Islet of Langerhans (tissue), 1 donor: ENCODE measurements at regions not wholly inside any gene's neighbourhood (a gene's known extent, or its start where the extent isn't known, plus 50 kb on each side); places are given as distances from the start of the nearest gene placed in this dataset.
"Not testable (repeated sequence)": the region's sequence is repeated elsewhere in the genome, so short reads cannot be mapped to it uniquely, and the experiment has no call there.

Source experiments
- FAIRE-seq: peaks from one replicate; lab custom pipeline; 2011; peaks lifted over from hg19 to GRCh38; lab: Jason Lieb, UNC

DNA sequence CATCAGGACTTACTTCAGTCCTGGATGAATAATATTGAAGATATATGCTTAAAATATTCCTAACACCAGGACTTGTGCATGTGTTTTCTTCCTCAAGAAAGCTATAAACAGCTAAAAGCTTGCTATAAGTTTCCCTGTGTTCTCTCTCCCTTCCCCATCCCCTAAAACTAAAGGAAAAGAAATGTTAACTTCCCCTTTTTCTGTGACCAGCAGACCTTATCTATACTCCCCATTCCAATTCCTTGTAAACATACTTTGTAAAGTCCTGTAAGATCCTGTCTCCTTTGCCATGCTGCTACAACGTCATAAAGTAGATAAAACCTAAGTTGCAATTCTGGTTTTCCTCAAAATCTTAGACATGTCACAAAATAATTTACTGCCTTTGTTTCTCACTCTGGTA is 517.8 kb upstream of the CDH10 start:
- FAIRE-seq = not testable (repeated sequence)

- FAIRE-seq = no peak
Measured at GRCh38 chr5:25160891-25161290, 516.1 kb upstream of the CDH10 start.

GRCh38 chr5:25150819-25151218 is 506.0 kb upstream of the CDH10 start:
- no peak for FAIRE-seq

DNA sequence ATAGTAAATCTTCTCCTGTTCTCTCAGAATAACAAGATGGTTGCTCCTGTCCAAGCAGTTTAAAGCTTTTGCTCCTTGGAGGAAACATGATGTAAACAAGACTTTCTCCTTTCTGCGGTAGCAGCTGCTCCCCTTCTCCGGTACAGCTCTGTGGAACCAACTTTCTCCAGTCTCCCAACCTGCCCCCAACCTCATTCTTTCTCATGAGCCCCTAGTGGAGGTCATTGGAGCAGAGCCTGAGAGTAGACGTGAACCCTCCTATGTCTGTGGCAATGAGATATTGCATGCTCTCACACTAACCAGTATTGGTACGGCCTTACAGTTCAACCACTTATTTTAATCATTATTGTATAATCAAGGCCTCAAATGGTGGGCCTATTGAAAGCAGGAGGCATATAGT is 483.8 kb upstream of the CDH10 start:
- no peak for FAIRE-seq

- no peak for FAIRE-seq
Measured at GRCh38 chr5:25119650-25120049, 474.9 kb upstream of the CDH10 start.

DNA sequence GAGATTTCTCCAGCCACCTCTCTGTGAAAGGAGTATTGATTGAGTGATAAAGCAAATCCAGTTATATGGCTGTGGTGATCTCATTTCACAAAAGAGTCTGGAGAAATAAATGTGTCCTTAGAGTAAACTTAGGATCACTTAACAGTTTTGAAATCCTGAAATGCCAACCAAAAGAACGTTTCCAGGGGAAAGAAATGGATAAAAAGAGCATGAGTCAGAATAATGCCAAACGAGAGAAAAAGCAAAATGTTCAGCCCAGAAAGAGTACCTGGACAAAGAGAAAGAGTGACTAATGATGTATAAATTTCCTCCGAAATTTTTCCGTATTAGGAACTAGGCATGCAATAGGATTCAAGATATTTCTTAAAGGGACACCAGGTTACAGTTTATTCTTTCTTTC is 463.1 kb upstream of the CDH10 start:
- no peak for FAIRE-seq

DNA sequence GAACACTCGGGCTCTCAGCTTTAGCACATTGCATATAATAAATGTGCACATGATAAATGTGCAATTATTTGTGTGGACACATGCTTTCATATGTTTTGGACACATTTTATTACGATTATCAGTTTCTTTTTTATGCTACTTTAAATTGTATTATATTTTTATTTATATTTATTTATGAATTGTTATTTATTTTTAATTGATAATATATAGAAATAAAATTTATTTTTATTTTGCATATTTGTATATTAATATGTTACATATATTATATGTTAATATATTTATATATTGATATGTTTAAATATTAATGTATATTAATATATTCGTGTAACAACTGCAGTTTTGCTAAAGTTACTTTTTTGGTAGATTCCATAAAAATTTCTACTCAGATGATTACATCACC is 454.8 kb upstream of the CDH10 start:
- no peak for FAIRE-seq

DNA sequence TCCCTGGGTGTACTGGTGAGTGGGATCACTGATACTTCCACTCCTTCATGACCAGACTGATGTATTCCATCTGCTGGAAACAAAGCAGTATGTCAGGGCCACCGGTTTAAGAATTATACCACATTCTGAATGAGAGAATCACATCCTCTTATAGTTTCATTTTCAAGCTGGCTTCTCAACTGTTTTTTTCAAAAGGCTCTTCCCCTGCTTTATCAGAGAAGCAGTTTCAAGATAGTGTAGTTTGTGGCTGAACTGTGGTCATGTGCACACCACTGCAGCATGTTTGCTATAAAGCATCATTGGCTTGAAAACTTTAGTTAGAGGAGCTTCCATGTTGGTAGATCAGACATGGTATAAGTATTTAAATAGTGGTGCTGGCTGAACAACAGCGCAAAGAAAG is 450.5 kb upstream of the CDH10 start:
- FAIRE-seq = no peak

GRCh38 chr5:25094219-25094618 is 449.4 kb upstream of the CDH10 start:
- FAIRE-seq = no peak

- no peak for FAIRE-seq
Measured at GRCh38 chr5:25091921-25092320, 447.1 kb upstream of the CDH10 start.

DNA sequence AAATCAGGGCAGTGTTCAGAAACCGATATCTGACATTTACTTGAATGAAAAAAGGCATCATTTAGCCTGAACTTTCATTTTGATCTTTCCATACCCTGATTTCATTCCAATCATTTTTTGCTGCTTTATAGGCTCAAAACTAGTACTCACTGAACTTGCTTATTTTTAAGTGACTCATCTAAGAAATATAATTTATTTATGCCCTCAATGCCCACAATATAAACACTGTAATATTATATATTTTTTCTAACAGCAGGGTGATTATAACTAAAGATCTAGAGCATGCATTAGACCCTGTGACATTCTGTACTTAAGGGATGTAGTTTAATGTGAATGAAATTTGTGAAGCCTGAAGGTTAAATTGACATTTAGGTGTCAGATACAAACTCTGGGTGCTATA is 446.1 kb upstream of the CDH10 start:
- FAIRE-seq = no peak

- FAIRE-seq = no peak
Measured at GRCh38 chr5:25090275-25090674, 445.5 kb upstream of the CDH10 start.

DNA sequence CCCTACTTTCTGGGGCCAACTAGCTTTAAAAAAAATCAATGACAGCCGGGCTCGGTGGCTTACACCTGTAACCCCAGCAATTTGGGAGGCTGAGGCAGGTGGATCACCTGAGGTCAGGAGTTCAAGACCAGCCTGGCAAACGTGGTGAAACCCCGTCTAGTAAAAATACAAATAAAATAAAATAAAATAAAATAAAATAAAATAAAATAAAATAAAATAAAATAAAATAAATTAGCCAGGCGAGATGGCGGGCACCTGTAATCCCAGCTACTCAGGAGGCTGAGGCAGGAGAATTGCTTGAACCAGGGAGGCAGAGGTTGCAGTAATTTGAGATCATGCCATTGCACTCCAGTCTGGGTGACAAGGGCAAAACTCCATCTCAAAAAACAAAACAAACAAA is 443.9 kb upstream of the CDH10 start:
- not testable (repeated sequence) for FAIRE-seq

DNA sequence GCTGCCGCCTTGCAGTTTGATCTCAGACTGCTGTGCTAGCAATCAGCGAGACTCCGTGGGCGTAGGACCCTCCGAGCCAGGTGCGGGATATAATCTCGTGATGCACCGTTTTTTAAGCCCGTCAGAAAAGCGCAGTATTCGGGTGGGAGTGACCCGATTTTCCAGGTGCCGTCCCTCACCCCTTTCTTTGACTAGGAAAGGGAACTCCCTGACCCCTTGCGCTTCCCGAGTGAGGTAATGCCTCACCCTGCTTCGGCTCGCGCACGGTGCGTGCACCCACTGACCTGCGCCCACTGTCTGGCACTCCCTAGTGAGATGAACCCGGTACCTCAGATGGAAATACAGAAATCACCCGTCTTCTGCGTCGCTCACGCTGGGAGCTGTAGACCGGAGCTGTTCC is 438.5 kb upstream of the CDH10 start:
- FAIRE-seq = not testable (repeated sequence)

GRCh38 chr5:25066239-25066638 is 421.5 kb upstream of the CDH10 start:
- FAIRE-seq = no peak

DNA sequence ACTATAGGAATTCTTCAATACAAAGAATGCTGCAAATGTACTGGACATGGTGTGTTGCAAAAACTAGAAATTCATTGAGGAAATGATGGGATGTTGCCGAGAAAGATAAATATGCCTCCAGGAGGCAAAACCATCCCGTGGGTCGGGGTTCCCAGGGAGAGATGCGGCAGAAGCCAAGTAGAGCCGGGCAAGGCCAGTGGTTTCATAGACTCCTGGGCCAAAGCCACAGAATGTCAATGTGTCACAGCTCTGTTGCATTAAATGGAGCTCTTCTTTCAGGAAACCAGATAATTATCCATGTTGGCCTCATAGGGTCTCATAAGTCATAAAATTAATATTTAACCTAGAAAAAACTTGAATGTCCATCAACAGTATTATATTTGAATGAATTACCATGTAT is 419.5 kb upstream of the CDH10 start:
- no peak for FAIRE-seq

GRCh38 chr5:25060575-25060974 is 415.8 kb upstream of the CDH10 start:
- FAIRE-seq = no peak

- peak; percentile 36 for FAIRE-seq
Measured at GRCh38 chr5:25056836-25057235, 412.1 kb upstream of the CDH10 start.

DNA sequence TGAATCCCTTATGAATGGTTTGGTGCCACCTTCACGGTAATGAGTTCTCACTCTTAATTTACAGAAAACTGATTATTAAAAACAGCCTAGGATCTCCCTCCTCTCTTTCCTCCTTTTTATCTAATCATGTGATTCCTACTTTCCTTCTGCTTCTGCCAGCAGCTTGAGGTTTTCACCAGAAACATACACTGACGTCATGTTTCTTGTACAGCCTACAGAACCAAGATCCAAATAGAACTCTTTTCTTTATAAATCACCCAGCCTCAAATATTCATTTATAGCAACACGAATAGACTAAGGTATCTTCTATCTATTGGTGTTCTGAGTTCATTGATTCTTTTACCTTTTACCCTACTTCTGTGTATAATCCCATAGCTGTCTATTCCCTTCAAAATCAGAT is 388.9 kb upstream of the CDH10 start:
- FAIRE-seq = no peak

DNA sequence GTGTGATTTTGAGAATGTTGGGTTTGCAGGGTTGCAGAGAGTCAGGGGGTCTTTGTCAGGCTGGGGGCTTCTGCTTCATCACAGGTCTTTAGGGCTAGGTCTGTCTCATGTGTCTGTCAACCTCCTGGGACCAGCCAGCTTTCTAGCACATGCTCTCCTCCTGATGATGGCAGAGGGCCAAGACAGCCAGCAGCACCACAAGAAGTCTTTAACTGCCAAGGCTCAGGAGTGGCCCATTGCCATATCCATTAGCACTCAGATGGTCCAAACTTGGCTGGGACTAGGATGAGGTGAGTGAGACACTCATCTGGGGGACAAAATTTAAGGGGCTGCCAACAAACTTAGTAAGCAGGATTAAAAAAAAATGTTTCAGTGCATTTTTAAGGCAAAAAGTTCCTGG is 384.2 kb upstream of the CDH10 start:
- no peak for FAIRE-seq

GRCh38 chr5:25027526-25027925 is 382.7 kb upstream of the CDH10 start:
- no peak for FAIRE-seq

- no peak for FAIRE-seq
Measured at GRCh38 chr5:25027061-25027460, 382.3 kb upstream of the CDH10 start.

- no peak for FAIRE-seq
Measured at GRCh38 chr5:25025831-25026230, 381.1 kb upstream of the CDH10 start.

- no peak for FAIRE-seq
Measured at GRCh38 chr5:25020454-25020853, 375.7 kb upstream of the CDH10 start.

DNA sequence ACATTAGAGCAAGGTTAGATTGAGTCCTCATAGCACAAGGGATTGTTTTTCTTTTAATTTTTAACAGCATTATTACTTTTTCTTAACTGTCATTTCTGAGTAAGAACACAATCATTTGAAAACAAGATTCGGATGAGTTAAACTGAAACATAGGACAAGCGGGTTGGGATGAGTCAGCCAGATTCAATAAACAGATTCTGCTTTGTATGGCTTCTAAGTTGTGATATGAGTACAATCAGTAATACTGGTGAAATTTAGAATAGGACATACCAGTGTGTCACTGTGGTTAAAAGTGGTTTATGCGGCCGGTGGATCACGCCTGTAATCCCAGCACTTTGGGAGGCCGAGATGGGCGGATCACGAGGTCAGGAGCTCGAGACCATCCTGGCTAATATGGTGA is 364.3 kb upstream of the CDH10 start:
- no peak for FAIRE-seq

GRCh38 chr5:25006734-25007133 is 362.0 kb upstream of the CDH10 start:
- FAIRE-seq = peak; percentile 83
